ENCODE measurements at regions not wholly inside any gene's neighbourhood (a gene's known extent, or its start where the extent isn't known, plus 50 kb on each side); places are given as distances from the start of the nearest gene placed in this dataset.

DNA sequence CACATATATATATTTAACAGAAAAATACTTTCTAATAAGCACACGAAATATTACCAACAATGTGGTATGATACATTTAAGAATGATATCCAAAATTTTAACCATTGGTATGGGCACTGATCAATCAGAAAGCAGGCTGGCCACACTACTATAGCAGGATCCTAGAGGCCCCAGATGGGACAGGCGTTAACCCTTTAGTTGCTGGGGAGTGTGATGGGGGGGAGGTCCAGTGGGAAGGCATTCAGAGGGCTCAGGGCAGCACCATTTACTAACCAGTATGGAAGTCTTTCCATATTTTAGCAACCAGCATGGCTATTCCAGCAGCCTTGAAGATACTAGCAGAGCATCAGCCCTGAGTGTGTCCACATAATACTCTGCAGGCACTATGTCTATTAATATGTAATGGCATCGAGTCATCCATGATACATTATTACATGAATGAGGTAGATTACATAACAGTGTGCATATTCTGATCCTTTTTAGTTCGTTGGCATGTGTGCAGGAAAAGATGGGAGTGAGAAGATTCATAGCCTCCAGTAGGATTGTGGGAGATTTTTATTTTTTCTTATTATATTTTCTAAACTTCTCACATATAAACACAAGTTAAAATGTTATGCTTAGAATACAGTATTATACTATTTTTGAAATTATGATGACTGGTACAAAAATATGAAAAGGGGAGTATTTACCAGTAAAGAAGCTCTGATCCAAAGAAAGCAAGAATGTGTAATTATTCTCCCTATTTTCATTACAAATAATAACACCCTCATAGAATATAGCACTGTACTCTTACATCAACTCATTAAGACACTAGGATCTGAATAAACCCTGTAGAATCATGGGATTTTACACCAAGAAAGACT, 78.9 kb downstream of the FAM217A start:
- H3K36me3 ChIP-seq (ENCODE audit: control insufficient read depth, insufficient read depth, low read length): no peaks in the 10 kb centered on the region
- Mint-ChIP-seq H3K36me3 (ENCODE audit: low read depth) (peaks cover 2% of the 10 kb centered on the region), H3K4me3 (no peak overlapping the region), H3K27me3 (ENCODE audit: insufficient read depth) (no peaks in the 10 kb centered on the region), H3K4me1 (peaks cover 24% of the 10 kb centered on the region), H3K9me3 (no peaks in the 10 kb centered on the region), H3K27ac (no peak overlapping the region)
- H3K4me3 ChIP-seq (ENCODE audit: low read length): no peak overlapping the region
- DNase-seq: no peak
- no peak overlapping the region for H3K27ac ChIP-seq (ENCODE audit: low read depth, low read length)
- no peaks in the 10 kb centered on the region for H3K9me3 ChIP-seq (ENCODE audit: control insufficient read depth, low read length)
- H3K4me1 ChIP-seq (ENCODE audit: control insufficient read depth, insufficient read depth, low read length): peaks cover 1% of the 10 kb centered on the region
- TF ChIP-seq, protein P1, sequence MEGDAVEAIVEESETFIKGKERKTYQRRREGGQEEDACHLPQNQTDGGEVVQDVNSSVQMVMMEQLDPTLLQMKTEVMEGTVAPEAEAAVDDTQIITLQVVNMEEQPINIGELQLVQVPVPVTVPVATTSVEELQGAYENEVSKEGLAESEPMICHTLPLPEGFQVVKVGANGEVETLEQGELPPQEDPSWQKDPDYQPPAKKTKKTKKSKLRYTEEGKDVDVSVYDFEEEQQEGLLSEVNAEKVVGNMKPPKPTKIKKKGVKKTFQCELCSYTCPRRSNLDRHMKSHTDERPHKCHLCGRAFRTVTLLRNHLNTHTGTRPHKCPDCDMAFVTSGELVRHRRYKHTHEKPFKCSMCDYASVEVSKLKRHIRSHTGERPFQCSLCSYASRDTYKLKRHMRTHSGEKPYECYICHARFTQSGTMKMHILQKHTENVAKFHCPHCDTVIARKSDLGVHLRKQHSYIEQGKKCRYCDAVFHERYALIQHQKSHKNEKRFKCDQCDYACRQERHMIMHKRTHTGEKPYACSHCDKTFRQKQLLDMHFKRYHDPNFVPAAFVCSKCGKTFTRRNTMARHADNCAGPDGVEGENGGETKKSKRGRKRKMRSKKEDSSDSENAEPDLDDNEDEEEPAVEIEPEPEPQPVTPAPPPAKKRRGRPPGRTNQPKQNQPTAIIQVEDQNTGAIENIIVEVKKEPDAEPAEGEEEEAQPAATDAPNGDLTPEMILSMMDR (conservative IDR thresholded peaks at IDR 0.05): no peak
- 96 to 100% methylated on average over 1 to 3 of the region's 4 CpGs for WGBS, 2 experiments (ENCODE audit: insufficient coverage in 1 of 2, insufficient read length in 1 of 2)
- H3K9ac ChIP-seq (ENCODE audit: extremely low read depth, low read length, poor library complexity, severe bottlenecking): no peak overlapping the region
- no peaks in the 10 kb centered on the region for H3K27me3 ChIP-seq (ENCODE audit: control insufficient read depth, insufficient read depth, low read length, poor library complexity, severe bottlenecking)

DNA sequence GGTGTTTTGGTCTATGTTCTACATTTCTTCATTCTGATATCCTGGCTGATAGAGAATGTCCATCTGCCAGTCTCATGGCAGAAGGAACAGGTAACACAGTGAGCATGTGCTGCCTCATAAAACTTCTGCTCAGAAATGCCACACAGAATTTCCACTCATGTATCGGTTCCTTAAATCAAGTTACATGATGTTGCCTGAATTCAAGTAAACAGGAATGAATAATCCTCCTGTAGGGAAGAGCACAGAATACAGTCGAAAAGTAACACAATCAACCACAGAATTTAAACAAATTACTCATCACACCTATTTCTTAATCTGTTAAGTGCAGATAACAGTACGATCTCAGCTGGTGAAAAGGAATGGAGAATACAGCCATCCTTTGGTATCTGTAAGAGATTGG, 74.7 kb downstream of the FAM217A start:
- DNase-seq: no peak
- Histone ChIP-seq H3K9ac (ENCODE audit: extremely low read depth, low read length, poor library complexity, severe bottlenecking) (no peak overlapping the region), H3K9me3 (ENCODE audit: control insufficient read depth, low read length) (no peaks in the 10 kb centered on the region), H3K4me3 (ENCODE audit: low read length) (no peak overlapping the region), H3K4me1 (ENCODE audit: control insufficient read depth, insufficient read depth, low read length) (peaks cover 6% of the 10 kb centered on the region), H3K27ac (ENCODE audit: low read depth, low read length) (no peak overlapping the region), H3K36me3 (ENCODE audit: control insufficient read depth, insufficient read depth, low read length) (no peaks in the 10 kb centered on the region), H3K27me3 (ENCODE audit: control insufficient read depth, insufficient read depth, low read length, poor library complexity, severe bottlenecking) (no peaks in the 10 kb centered on the region)
- no peak overlapping the region for H3K4me3 Mint-ChIP-seq
- peaks cover 14% of the 10 kb centered on the region for H3K4me1 Mint-ChIP-seq
- H3K36me3 Mint-ChIP-seq (ENCODE audit: low read depth): peaks cover 4% of the 10 kb centered on the region
- H3K9me3 Mint-ChIP-seq: no peaks in the 10 kb centered on the region
- H3K27ac Mint-ChIP-seq: no peak overlapping the region
- TF ChIP-seq, protein P1 (conservative IDR thresholded peaks at IDR 0.05): no peak
- 72 to 100% methylated on average over 1 to 3 of the region's 3 CpGs for WGBS, 2 experiments (ENCODE audit: insufficient coverage in 1 of 2, insufficient read length in 1 of 2)
- no peaks in the 10 kb centered on the region for H3K27me3 Mint-ChIP-seq (ENCODE audit: insufficient read depth)

DNA sequence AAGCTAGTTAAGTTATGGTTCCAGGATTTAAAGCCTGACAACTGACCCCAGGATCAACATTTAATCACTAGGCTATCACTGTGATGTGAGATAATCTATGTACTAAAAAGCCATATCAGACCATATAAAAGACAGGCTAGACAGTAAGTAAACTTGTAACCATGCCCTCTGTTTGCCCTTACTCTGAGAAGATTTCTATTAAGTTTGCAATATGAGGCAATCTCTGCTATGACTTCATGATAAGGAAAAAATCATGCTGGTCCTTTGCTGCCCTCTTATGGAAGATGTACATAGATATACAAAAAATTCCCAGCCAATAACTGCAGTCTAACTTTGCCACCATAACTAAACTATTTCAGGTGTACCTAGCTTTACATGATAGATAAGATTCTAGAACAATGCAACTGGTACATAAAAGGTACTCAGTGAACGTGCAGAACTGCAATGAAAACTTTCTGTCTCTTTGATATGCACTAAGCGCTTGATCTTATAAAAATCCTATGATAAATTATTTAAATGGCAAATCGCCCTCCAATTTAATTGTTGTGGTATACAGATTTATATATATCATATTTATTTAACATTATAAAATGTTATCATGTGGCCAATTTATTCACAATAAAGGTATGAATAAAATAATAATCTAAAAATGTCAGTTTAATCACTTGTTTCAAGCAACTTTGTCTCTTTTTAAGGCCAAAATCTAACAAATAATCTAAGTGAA, 70.5 kb downstream of the FAM217A start:
- H3K4me3 ChIP-seq (ENCODE audit: low read length): no peak overlapping the region
- 100% methylated on average over 2 of the region's 3 CpGs; no CpG with 5 or more reads in 1 of the 2 experiments for WGBS, 2 experiments (ENCODE audit: insufficient coverage in 1 of 2, insufficient read length in 1 of 2)
- Mint-ChIP-seq H3K27me3 (ENCODE audit: insufficient read depth) (no peaks in the 10 kb centered on the region), H3K4me1 (peaks cover 18% of the 10 kb centered on the region), H3K9me3 (peaks cover 6% of the 10 kb centered on the region), H3K36me3 (ENCODE audit: low read depth) (peaks cover 15% of the 10 kb centered on the region), H3K27ac (no peak overlapping the region), H3K4me3 (no peak overlapping the region)
- peaks cover 4% of the 10 kb centered on the region for H3K9me3 ChIP-seq (ENCODE audit: control insufficient read depth, low read length)
- no peak overlapping the region for H3K27ac ChIP-seq (ENCODE audit: low read depth, low read length)
- H3K9ac ChIP-seq (ENCODE audit: extremely low read depth, low read length, poor library complexity, severe bottlenecking): no peak overlapping the region
- peaks cover 3% of the 10 kb centered on the region for H3K36me3 ChIP-seq (ENCODE audit: control insufficient read depth, insufficient read depth, low read length)
- H3K27me3 ChIP-seq (ENCODE audit: control insufficient read depth, insufficient read depth, low read length, poor library complexity, severe bottlenecking): no peaks in the 10 kb centered on the region
- DNase-seq: no peak
- H3K4me1 ChIP-seq (ENCODE audit: control insufficient read depth, insufficient read depth, low read length): peaks cover 6% of the 10 kb centered on the region
- TF ChIP-seq, protein P1 (conservative IDR thresholded peaks at IDR 0.05): peak; percentile 59
